Spinal cord (tissue), 9 donors: ENCODE measurements at regions not wholly inside any gene's neighbourhood (a gene's known extent, or its start where the extent isn't known, plus 50 kb on each side); places are given as distances from the start of the nearest gene placed in this dataset.

Source experiments
- DNase-seq, 6 donors: peaks; one replicate each; pipeline versions ENCODE4 v3.0.0 to v3.0.0-alpha.2; 2013 to 2015; ENCODE audit warnings: low spot score in 6 of 6, low read depth in 4 of 6
- H3K27ac ChIP-seq: one replicate; pipeline ENCODE4 v1.5.1; 2013; ENCODE audit warnings: low read depth, low read length, control low read depth
- H3K27me3 ChIP-seq: one replicate; pipeline ENCODE4 v1.6.1; 2013; ENCODE audit warnings: low read length; ENCODE audit not compliant: control insufficient read depth, insufficient read depth
- H3K36me3 ChIP-seq: one replicate; pipeline ENCODE4 v1.6.1; 2013; ENCODE audit warnings: low read length; ENCODE audit not compliant: control insufficient read depth, insufficient read depth
- H3K4me1 ChIP-seq: one replicate; pipeline ENCODE4 v1.6.1; 2013; ENCODE audit warnings: low read length; ENCODE audit not compliant: control insufficient read depth, insufficient read depth
- H3K4me3 ChIP-seq: one replicate; pipeline ENCODE4 v1.5.1; 2013; ENCODE audit warnings: low read depth, low read length, control low read depth
- H3K9me3 ChIP-seq: one replicate; pipeline ENCODE4 v1.6.1; 2013; ENCODE audit warnings: low read length; ENCODE audit not compliant: control insufficient read depth, insufficient read depth
- WGBS: methylation state at CpG from one replicate; pipeline ENCODE4 v1.1.5; 2013; ENCODE audit warnings: missing lambda C conversion rate; ENCODE audit not compliant: insufficient coverage; 5-methylcytosine and 5-hydroxymethylcytosine counted together
- donor health status: healthy.

GRCh38 chr6:50602292-50602691 is 111.0 kb upstream of the TFAP2D start:
- Histone ChIP-seq H3K9me3 (no peaks in the 10 kb centered on the region), H3K36me3 (no peaks in the 10 kb centered on the region), H3K27me3 (no peaks in the 10 kb centered on the region), H3K4me3 (no peak overlapping the region), H3K4me1 (no peaks in the 10 kb centered on the region), H3K27ac (no peak overlapping the region)
- DNase-seq, result peak in 5 of 6 donors; percentile 22 to 91 (median 47)
- WGBS, result no CpG with 5 or more reads among the region's 2 CpGs

GRCh38 chr6:50608421-50608820 is 104.9 kb upstream of the TFAP2D start:
- Histone ChIP-seq H3K4me3 (no peak overlapping the region), H3K4me1 (no peaks in the 10 kb centered on the region), H3K27me3 (no peaks in the 10 kb centered on the region), H3K9me3 (no peaks in the 10 kb centered on the region), H3K36me3 (no peaks in the 10 kb centered on the region), H3K27ac (no peak overlapping the region)
- whole genome bisulfite sequencing, result no CpG with 5 or more reads among the region's 5 CpGs
- DNase-seq, result no peak

GRCh38 chr6:50610562-50610961 is 102.8 kb upstream of the TFAP2D start:
- H3K4me3 ChIP-seq, result no peak overlapping the region
- DNase-seq, result no peak
- 100% methylated on average over 1 of the region's 2 CpGs for WGBS
- H3K27ac ChIP-seq, result no peak overlapping the region
- no peaks in the 10 kb centered on the region for H3K9me3 ChIP-seq
- H3K4me1 ChIP-seq, result no peaks in the 10 kb centered on the region
- H3K36me3 ChIP-seq, result no peaks in the 10 kb centered on the region
- H3K27me3 ChIP-seq, result no peaks in the 10 kb centered on the region

- no peaks in the 10 kb centered on the region for H3K36me3 ChIP-seq
- no peak for DNase-seq
- no peak overlapping the region for H3K4me3 ChIP-seq
- no peaks in the 10 kb centered on the region for H3K9me3 ChIP-seq
- H3K4me1 ChIP-seq, result no peaks in the 10 kb centered on the region
- H3K27ac ChIP-seq, result no peak overlapping the region
- H3K27me3 ChIP-seq, result no peaks in the 10 kb centered on the region
Measured at GRCh38 chr6:50635429-50635828, 77.9 kb upstream of the TFAP2D start.

- no peaks in the 10 kb centered on the region for H3K27me3 ChIP-seq
- H3K27ac ChIP-seq, result no peak overlapping the region
- DNase-seq, result no peak
- no peak overlapping the region for H3K4me3 ChIP-seq
- no peaks in the 10 kb centered on the region for H3K9me3 ChIP-seq
- H3K4me1 ChIP-seq, result no peaks in the 10 kb centered on the region
- WGBS, result 0% methylated on average over 1 of the region's 4 CpGs
- H3K36me3 ChIP-seq, result no peaks in the 10 kb centered on the region
Measured at GRCh38 chr6:50637267-50637666, 76.1 kb upstream of the TFAP2D start.

GRCh38 chr6:50649086-50649485 is 64.2 kb upstream of the TFAP2D start:
- Histone ChIP-seq H3K36me3 (no peaks in the 10 kb centered on the region), H3K4me1 (no peaks in the 10 kb centered on the region), H3K27ac (no peak overlapping the region), H3K9me3 (peaks cover 6% of the 10 kb centered on the region), H3K27me3 (no peaks in the 10 kb centered on the region), H3K4me3 (no peak overlapping the region)
- WGBS, result 100% methylated on average over 1 of the region's 2 CpGs
- DNase-seq, result no peak

- Histone ChIP-seq H3K4me1 (no peaks in the 10 kb centered on the region), H3K36me3 (no peaks in the 10 kb centered on the region), H3K4me3 (no peak overlapping the region), H3K27ac (no peak overlapping the region), H3K9me3 (peaks cover 6% of the 10 kb centered on the region), H3K27me3 (no peaks in the 10 kb centered on the region)
- peak in 1 of 6 donors; percentile 10 for DNase-seq
- 55% methylated on average over 3 of the region's 3 CpGs for WGBS
Measured at GRCh38 chr6:50653253-50653652, 60.1 kb upstream of the TFAP2D start.

GRCh38 chr6:50654155-50654554 is 59.2 kb upstream of the TFAP2D start:
- DNase-seq, result no peak
- no peaks in the 10 kb centered on the region for H3K36me3 ChIP-seq
- H3K4me3 ChIP-seq, result no peak overlapping the region
- no peaks in the 10 kb centered on the region for H3K27me3 ChIP-seq
- no peak overlapping the region for H3K27ac ChIP-seq
- H3K4me1 ChIP-seq, result no peaks in the 10 kb centered on the region
- WGBS, result no CpG with 5 or more reads among the region's 2 CpGs
- H3K9me3 ChIP-seq, result peaks cover 3% of the 10 kb centered on the region

- Histone ChIP-seq H3K9me3 (no peaks in the 10 kb centered on the region), H3K36me3 (no peaks in the 10 kb centered on the region), H3K27me3 (no peaks in the 10 kb centered on the region), H3K4me3 (no peak overlapping the region), H3K27ac (no peak overlapping the region), H3K4me1 (no peaks in the 10 kb centered on the region)
- DNase-seq, result peak in 2 of 6 donors; percentile 6 to 11
- no CpG with 5 or more reads among the region's 4 CpGs for WGBS
Measured at GRCh38 chr6:50655848-50656453, 57.4 kb upstream of the TFAP2D start.

GRCh38 chr6:50657513-50657912 is 55.8 kb upstream of the TFAP2D start:
- no peak for DNase-seq
- 100% methylated on average over 1 of the region's 1 CpG for WGBS
- Histone ChIP-seq H3K27ac (no peak overlapping the region), H3K9me3 (no peaks in the 10 kb centered on the region), H3K4me3 (no peak overlapping the region), H3K27me3 (no peaks in the 10 kb centered on the region), H3K4me1 (no peaks in the 10 kb centered on the region), H3K36me3 (no peaks in the 10 kb centered on the region)
